Activated CD4-positive, alpha-beta T cell treated with anti-CD3 and anti-CD28 coated beads, Interleukin-2, amount 10 ng/mL, durations not matched to agents 7 days and 5 days (primary cell): ENCODE measurements at regions not wholly inside any gene's neighbourhood (a gene's known extent, or its start where the extent isn't known, plus 50 kb on each side); places are given as distances from the start of the nearest gene placed in this dataset.

Source experiments
- CTCF ChIA-PET: fragments of 350-600 bp; sonication (Branson Sonifier 250); formaldehyde crosslinking; loops from one replicate; lab custom pipeline; 2021; ENCODE audit warnings: antibody characterized with exemption; lab: Charles Lee
- POLR2A ChIA-PET: fragments of 350-600 bp; sonication (Branson Sonifier 250); formaldehyde crosslinking; loops from one replicate; lab custom pipeline; 2021; ENCODE audit warnings: antibody characterized with exemption; lab: Charles Lee
- DNase-seq: peaks from one replicate; pipeline ENCODE4 v3.0.0-alpha.2; 2020
- H3K27ac Mint-ChIP-seq: one replicate; pipeline ENCODE4 v1.8.0; 2021; ENCODE audit warnings: mild to moderate bottlenecking, moderate library complexity, mixed read lengths
- H3K27me3 Mint-ChIP-seq: one replicate; pipeline ENCODE4 v1.8.0; 2021; ENCODE audit warnings: mixed read lengths
- H3K36me3 Mint-ChIP-seq: one replicate; pipeline ENCODE4 v1.8.0; 2021; ENCODE audit warnings: low read depth, mixed read lengths
- H3K4me1 Mint-ChIP-seq: one replicate; pipeline ENCODE4 v1.8.0; 2021; ENCODE audit warnings: mixed read lengths
- H3K4me3 Mint-ChIP-seq: one replicate; pipeline ENCODE4 v1.8.0; 2021; ENCODE audit warnings: mild to moderate bottlenecking, moderate library complexity, mixed read lengths
- H3K9me3 Mint-ChIP-seq: one replicate; pipeline ENCODE4 v1.8.0; 2021; ENCODE audit warnings: mixed read lengths

- peaks cover 8% of the 10 kb centered on the region for H3K27me3 Mint-ChIP-seq
- POLR2A ChIA-PET: no interaction called here
Observed at GRCh38 chr6:125670568-125670967, 78.9 kb upstream of the HEY2 start.

DNA sequence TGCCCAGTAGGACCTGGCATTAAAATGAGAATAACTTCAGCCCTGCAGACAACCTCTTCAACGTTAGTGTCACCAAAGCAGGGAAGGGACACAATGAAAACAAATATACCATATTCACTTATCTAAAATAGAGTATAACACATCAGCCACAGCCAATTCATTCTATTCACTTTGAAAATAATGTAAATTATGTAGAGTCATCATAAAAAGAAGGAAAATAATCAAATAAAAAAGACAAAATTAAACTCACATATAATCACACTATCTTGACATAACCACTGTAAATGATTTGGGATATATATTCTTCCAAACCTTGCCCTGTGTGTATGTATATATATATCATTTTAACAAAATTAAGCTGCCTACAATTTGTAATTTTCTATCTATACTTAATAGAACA is 78.1 kb upstream of the HEY2 start:
- POLR2A ChIA-PET: no interaction called here
- no peak for DNase-seq
- CTCF ChIA-PET: no interaction called here
- H3K27ac Mint-ChIP-seq: no peak overlapping the region
- peaks cover 11% of the 10 kb centered on the region for H3K27me3 Mint-ChIP-seq
- no peaks in the 10 kb centered on the region for H3K9me3 Mint-ChIP-seq
- no peaks in the 10 kb centered on the region for H3K36me3 Mint-ChIP-seq
- H3K4me1 Mint-ChIP-seq: no peaks in the 10 kb centered on the region
- no peak overlapping the region for H3K4me3 Mint-ChIP-seq

More at GRCh38 chr6:125670568-125670967, 78.9 kb upstream of the HEY2 start:
- CTCF ChIA-PET: no interaction called here
- Mint-ChIP-seq H3K4me1 (no peaks in the 10 kb centered on the region), H3K36me3 (no peaks in the 10 kb centered on the region), H3K27ac (no peak overlapping the region), H3K4me3 (no peak overlapping the region), H3K9me3 (no peaks in the 10 kb centered on the region)
- no peak for DNase-seq

GRCh38 chr6:125674230-125674629 is 75.2 kb upstream of the HEY2 start:
- no peak overlapping the region for H3K27ac Mint-ChIP-seq
- H3K36me3 Mint-ChIP-seq: no peaks in the 10 kb centered on the region
- peaks cover 26% of the 10 kb centered on the region for H3K27me3 Mint-ChIP-seq
- H3K4me3 Mint-ChIP-seq: no peak overlapping the region
- POLR2A ChIA-PET: no interaction called here
- no peak for DNase-seq
- CTCF ChIA-PET: no interaction called here
- no peaks in the 10 kb centered on the region for H3K9me3 Mint-ChIP-seq
- H3K4me1 Mint-ChIP-seq: no peaks in the 10 kb centered on the region

GRCh38 chr6:125678601-125679000 is 70.8 kb upstream of the HEY2 start:
- no peak overlapping the region for H3K4me3 Mint-ChIP-seq
- no peak for DNase-seq
- no peak overlapping the region for H3K27ac Mint-ChIP-seq
- no peaks in the 10 kb centered on the region for H3K9me3 Mint-ChIP-seq
- peaks cover 36% of the 10 kb centered on the region for H3K27me3 Mint-ChIP-seq
- H3K4me1 Mint-ChIP-seq: peaks cover 7% of the 10 kb centered on the region
- POLR2A ChIA-PET: no interaction called here
- CTCF ChIA-PET: no interaction called here
- H3K36me3 Mint-ChIP-seq: no peaks in the 10 kb centered on the region

GRCh38 chr6:125679128-125679527 is 70.3 kb upstream of the HEY2 start:
- no peaks in the 10 kb centered on the region for H3K9me3 Mint-ChIP-seq
- peaks cover 7% of the 10 kb centered on the region for H3K4me1 Mint-ChIP-seq
- CTCF ChIA-PET: no interaction called here

DNA sequence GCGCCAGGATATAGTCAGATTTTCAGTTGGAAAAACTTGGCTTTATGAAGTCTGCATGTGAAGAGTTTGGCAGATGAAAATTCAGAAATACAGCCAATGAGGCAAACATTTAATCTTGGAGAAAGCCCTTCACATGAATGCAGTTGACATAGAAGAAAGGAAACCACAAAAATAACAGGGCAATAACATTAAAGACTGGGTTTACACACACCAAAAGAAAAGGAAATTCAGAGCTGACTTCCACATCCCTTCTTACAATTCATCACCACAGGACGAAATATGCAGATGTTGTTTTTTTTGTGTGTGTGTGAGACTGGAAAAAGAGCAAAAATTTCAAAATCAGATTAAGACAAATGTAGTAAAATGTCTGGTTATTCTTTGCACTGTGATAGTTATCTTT is 69.8 kb upstream of the HEY2 start:
- DNase-seq: no peak
- H3K27ac Mint-ChIP-seq: no peak overlapping the region
- CTCF ChIA-PET: no interaction called here
- no peak overlapping the region for H3K4me3 Mint-ChIP-seq
- no peaks in the 10 kb centered on the region for H3K36me3 Mint-ChIP-seq
- peaks cover 36% of the 10 kb centered on the region for H3K27me3 Mint-ChIP-seq
- POLR2A ChIA-PET: no interaction called here
- H3K4me1 Mint-ChIP-seq: peaks cover 7% of the 10 kb centered on the region
- no peaks in the 10 kb centered on the region for H3K9me3 Mint-ChIP-seq

More at GRCh38 chr6:125679128-125679527, 70.3 kb upstream of the HEY2 start:
- POLR2A ChIA-PET: no interaction called here
- Mint-ChIP-seq H3K27ac (no peak overlapping the region), H3K4me3 (no peak overlapping the region), H3K27me3 (peaks cover 36% of the 10 kb centered on the region), H3K36me3 (no peaks in the 10 kb centered on the region)
- no peak for DNase-seq

- Mint-ChIP-seq H3K4me3 (no peak overlapping the region), H3K27me3 (peaks cover 43% of the 10 kb centered on the region), H3K36me3 (no peaks in the 10 kb centered on the region), H3K27ac (no peak overlapping the region), H3K4me1 (peaks cover 7% of the 10 kb centered on the region), H3K9me3 (no peaks in the 10 kb centered on the region)
- POLR2A ChIA-PET: no interaction called here
- CTCF ChIA-PET: interaction anchor here (0.6 kb wide), 1 partner anchor 47 kb away, joined by 3 read pairs; no protein-coding TSS in a partner anchor
- no peak for DNase-seq
Observed at GRCh38 chr6:125682939-125683338, 66.5 kb upstream of the HEY2 start.

DNA sequence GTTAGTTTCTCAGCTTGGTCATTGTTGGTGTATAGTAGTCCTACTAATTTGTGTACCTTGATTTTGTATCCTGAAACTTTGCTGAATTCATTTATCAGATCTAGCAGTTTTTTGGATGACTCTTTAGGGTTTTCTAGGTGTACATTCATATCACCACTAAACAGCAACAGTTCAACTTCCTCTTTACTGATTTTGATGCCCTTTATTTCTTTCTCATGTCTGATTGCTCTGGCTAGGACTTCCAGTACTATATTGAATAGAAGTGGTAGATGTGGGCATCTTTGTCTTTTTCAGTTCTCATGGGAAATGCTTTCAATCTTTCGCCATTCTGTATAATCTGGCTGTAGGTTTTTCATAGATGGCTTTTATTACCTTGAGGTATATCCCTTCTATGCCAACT is 61.3 kb upstream of the HEY2 start:
- Mint-ChIP-seq H3K4me1 (no peaks in the 10 kb centered on the region), H3K27me3 (peaks cover 44% of the 10 kb centered on the region), H3K9me3 (no peaks in the 10 kb centered on the region), H3K4me3 (no peak overlapping the region), H3K27ac (no peak overlapping the region), H3K36me3 (no peaks in the 10 kb centered on the region)
- CTCF ChIA-PET: no interaction called here
- DNase-seq: no peak
- POLR2A ChIA-PET: no interaction called here

DNA sequence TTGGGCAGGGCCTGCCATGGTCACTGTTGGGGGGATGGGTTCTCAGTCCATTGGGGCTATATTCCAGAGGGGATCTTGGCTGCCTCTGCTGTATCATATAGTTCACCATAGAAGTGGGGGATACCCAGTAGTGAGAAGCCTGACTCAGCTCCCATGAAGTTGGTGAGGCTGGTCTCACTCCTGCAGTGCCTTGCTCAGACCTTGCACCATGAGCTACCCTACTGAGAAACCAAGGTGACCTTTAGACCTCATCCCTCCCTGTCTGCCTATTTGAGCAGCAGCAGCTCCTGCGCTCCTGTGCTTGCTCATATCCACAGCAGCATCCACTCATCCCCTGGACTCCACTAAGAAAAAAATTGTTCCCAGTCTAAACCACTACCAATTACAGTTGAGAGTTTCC is 56.0 kb upstream of the HEY2 start:
- Mint-ChIP-seq H3K36me3 (no peaks in the 10 kb centered on the region), H3K9me3 (no peaks in the 10 kb centered on the region), H3K27ac (no peak overlapping the region), H3K27me3 (peaks cover 38% of the 10 kb centered on the region), H3K4me3 (no peak overlapping the region), H3K4me1 (no peaks in the 10 kb centered on the region)
- POLR2A ChIA-PET: no interaction called here
- CTCF ChIA-PET: interaction anchor here (0.6 to 0.7 kb wide), 2 partner anchors 74 to 188 kb away, joined by 3 read pairs; no protein-coding TSS in a partner anchor
- no peak for DNase-seq

GRCh38 chr6:125699591-125699990 is 49.8 kb upstream of the HEY2 start:
- ChIA-PET CTCF (no interaction called here), POLR2A (no interaction called here)
- H3K4me1 Mint-ChIP-seq: no peaks in the 10 kb centered on the region
- DNase-seq: no peak
- H3K36me3 Mint-ChIP-seq: no peaks in the 10 kb centered on the region
- no peaks in the 10 kb centered on the region for H3K9me3 Mint-ChIP-seq
- H3K4me3 Mint-ChIP-seq: no peak overlapping the region
- no peak overlapping the region for H3K27ac Mint-ChIP-seq
- peaks cover 19% of the 10 kb centered on the region for H3K27me3 Mint-ChIP-seq
